ENCODE measurements at regions not wholly inside any gene's neighbourhood (a gene's known extent, or its start where the extent isn't known, plus 50 kb on each side); places are given as distances from the start of the nearest gene placed in this dataset.

GRCh38 chr2:8478471-8478793 lies 203.4 kb upstream of the ID2 start:
- TF ChIP-seq ZNF558 (tag by site-specific recombination; IDR thresholded peaks at IDR 0.05), result no peak
- no peak for TF ChIP-seq KLF1 (tag by site-specific recombination; IDR thresholded peaks at IDR 0.05)
- TF ChIP-seq GLI2 (tag by site-specific recombination; IDR thresholded peaks at IDR 0.05; ENCODE audit: borderline replicate concordance, low read depth), result no peak
- TF ChIP-seq ZNF639 (tag by site-specific recombination; IDR thresholded peaks at IDR 0.05), result no peak
- no peak for TF ChIP-seq ZNF580 (tag by site-specific recombination; IDR thresholded peaks at IDR 0.05)
- TF ChIP-seq ZNF24 (tag by site-specific recombination; IDR thresholded peaks at IDR 0.05), result no peak
